Anterior cingulate cortex (tissue), 58 donors: ENCODE measurements at regions not wholly inside any gene's neighbourhood (a gene's known extent, or its start where the extent isn't known, plus 50 kb on each side); places are given as distances from the start of the nearest gene placed in this dataset.
A peak's percentile ranks its signal among the peaks of the same experiment; 100 is the strongest.
"Not testable (repeated sequence)": the region's sequence is repeated elsewhere in the genome, so short reads cannot be mapped to it uniquely, and the experiment has no call there.

Experiments
- DNase-seq, 58 donors: peaks; one replicate each; lab custom pipeline; 2025; lab: John Stamatoyannopoulos, UW

GRCh38 chr13:23947893-23948292 is 50.6 kb upstream of the C1QTNF9B start:
- DNase-seq, result no peak

DNA sequence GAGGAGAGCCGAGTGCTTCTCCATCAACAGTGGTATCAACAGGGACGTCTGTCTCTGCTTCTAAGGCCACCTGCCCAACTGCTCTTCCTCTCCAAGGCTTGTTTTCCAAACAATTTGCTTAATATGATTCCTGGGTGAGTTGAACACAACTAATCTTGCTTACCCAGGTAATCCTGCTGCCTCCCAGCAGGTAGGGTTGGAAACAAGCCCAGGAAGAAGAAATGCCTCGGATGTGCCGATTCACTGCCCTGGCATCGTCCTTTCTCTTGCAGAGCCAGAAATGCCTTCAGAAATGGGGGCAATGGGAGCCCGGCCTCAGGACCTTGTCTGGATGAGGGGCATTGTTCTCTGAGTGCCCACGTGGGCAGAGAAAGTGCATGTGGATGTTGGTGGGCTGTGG is 51.9 kb upstream of the C1QTNF9B start:
- no peak for DNase-seq

- no peak for DNase-seq
Observed at GRCh38 chr13:23949736-23950135, 52.4 kb upstream of the C1QTNF9B start.

GRCh38 chr13:23950736-23951510 is 53.6 kb upstream of the C1QTNF9B start:
- DNase-seq, result no peak

DNA sequence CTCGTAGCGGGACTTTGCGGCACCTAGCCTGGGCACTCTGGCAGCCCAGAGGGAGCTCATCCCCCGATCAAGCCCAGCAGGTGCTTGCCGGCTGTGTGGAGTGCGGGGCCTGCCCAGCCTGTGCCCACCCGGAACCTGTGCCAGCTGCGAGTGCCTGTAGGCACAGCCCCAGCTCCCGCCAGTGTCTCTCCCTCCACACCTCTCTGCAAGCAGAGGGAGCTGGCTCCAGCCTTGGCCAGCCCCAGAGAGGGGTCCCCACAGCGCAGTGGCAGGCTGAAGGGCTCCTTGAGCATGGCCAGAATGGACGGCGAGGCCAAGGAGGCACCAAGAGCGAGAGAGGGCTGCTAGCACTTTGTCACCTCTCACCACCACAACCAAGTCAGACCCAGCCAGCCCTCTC is 55.5 kb upstream of the C1QTNF9B start:
- DNase-seq, result no peak

DNA sequence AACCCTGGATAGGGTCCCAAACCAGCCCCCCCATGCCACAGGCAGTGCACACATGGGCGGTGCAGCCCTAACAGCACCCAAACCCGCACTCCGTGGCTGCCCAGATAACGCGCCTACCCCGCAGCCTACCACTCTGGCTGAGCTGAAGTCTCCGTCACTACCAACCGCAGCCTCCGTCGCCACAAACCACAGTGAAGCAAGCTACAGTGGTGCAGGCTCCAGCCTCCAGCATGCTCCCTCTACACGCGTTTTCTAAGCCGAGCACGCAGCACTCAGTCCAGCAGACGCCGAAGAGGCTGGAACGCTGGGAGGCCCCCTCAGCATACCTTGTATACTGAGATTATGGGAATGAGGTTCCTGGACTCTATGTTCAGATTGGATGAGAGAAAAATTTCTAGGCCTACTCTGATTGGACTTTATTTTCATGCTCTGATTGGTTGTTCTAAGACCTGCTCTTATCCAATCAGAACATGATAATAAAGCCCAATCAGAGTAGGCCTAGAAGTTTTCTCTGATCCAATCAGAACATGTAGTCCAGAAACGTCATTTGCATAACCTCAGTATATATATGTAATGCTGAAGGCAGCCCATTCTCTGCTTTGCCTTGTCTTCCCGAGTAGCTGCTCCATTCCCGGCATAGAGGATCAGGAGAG is 56.7 kb upstream of the C1QTNF9B start:
- DNase-seq, result no peak

DNA sequence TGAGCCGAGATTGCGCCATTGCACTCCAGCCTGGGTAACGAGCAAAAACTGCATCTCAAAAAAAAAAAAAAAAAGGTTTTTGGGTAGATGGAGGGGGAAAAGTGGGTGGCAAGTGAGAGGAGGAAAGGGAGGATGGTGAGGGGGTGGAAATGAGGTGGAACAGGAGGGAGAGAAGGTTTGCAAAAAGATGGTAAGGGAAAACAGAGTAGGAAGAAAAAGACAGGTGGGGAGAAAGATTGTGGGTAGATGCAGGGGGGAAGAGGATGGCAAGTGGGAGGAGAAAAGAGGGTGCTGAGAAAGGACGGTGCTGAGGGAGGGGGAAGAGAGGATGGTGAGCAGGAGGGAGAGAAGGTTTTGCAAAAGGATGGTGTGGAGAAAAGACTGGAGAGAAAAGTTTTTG is 57.8 kb upstream of the C1QTNF9B start:
- DNase-seq, result no peak

DNA sequence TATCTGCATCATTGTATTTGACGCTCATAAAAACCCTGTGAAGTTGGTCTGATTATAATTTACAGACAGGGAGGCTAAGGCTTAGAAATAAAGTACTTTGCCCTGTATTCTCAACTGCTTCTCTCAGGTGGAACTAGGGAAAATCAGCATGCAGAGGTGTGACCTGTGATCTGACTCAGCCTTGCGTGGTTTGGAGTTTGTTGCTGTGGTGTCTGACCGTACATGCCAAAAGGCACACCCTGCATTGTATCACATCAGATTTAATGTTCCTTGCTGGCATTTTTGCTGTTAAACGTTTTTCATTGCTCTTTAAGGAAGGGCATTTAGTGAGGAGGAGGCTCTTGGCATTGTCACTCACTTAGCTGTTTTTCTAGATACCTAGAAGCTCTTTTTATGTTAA is 58.8 kb upstream of the C1QTNF9B start:
- no peak for DNase-seq

DNA sequence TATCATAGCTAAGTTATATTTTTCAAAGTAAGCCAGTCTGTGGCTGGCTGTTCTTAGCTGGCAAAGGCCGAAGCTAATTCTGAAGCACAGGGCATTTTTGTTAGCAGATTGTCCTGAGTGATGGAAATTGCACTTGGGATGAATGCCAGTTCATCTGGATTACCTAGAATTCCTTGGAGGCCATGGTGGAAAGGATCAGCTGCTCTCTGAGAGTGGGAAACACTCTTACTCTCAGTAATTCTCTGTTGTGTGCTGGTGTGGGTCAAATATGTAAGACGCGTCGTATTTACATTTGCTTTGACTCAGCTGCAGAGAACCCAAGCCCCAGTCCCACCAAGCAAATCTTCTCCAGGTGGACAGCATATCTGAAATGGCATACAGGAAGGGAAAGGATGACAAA is 60.7 kb upstream of the C1QTNF9B start:
- no peak for DNase-seq

GRCh38 chr13:23959231-23959862 is 62.0 kb upstream of the C1QTNF9B start:
- DNase-seq, result no peak

GRCh38 chr13:23960566-23961156 is 63.4 kb upstream of the C1QTNF9B start:
- DNase-seq, result peak in 3 of 58 donors; percentile 13 to 39 (median 16)

DNA sequence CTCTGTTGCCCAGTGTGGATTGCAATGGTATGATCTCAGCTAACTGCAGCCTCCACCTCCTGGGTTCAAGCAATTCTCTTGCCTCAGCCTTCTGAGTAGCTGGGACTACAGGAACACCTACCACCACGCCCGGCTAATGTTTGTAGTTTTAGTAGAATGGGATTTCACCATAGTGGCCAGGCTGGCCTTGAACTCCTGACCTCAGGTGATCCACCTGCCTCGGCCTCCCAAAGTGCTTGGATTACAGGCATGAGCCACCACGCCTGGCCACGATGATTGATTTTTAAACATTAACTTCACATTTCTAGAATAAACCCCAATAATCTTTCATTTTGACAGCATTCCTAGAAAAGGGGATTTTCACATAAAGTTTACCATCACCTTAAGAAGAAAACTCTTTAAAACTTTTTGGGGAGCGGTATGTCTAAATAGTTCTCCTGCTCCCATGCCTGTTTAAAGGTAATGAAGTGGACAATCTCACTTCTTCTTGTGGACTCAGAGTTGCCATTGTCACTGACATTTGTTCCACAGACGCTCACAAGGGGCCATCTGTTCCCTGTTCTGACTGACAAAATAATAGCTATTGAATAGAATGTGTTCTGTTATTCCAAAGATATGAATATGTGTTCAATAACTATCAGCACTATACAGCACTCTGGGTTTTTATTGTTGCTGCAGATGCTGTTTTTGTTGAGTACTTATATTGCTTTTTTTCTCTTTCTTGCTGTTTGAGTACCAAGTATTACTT is 66.1 kb upstream of the C1QTNF9B start:
- DNase-seq, result peak in 1 of 58 donors; percentile 21

DNA sequence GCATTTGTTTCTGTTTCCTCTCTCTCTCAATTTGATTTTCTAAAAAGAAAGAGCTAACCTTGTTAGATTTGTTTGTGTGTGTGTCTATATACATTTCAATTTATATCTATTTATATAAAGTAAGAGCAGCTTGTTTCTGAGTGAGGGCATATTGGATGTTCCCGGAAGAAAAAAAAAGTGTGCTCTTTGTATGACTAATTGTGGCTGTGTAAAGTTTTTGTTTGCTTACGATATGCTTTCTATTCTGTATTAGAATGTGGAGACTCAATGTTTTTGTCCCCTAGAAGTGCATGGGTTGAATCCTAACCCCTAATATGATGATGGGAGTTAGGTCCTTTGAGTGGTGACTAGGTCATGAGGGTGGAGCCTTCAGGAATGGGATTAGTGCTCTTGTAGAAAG is 66.6 kb upstream of the C1QTNF9B start:
- no peak for DNase-seq

DNA sequence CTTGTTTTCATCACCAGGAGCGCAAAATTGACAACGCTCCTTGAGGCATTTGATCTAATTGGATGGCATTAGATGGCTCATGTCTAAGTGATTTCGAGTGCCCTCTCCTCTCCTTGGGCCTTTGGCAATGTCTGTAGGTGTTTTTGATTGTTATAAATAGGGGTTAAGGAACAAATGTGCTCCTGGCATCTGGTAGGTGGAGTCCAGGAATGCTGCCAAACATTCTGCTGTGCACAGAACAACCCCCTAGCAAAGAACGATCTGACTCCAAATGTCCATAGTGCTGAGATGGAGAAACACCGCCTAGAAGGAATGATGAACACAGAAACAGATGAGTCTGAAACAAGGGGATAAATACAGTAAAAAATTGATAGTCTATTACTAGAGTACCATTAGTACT is 68.0 kb upstream of the C1QTNF9B start:
- DNase-seq, result no peak

DNA sequence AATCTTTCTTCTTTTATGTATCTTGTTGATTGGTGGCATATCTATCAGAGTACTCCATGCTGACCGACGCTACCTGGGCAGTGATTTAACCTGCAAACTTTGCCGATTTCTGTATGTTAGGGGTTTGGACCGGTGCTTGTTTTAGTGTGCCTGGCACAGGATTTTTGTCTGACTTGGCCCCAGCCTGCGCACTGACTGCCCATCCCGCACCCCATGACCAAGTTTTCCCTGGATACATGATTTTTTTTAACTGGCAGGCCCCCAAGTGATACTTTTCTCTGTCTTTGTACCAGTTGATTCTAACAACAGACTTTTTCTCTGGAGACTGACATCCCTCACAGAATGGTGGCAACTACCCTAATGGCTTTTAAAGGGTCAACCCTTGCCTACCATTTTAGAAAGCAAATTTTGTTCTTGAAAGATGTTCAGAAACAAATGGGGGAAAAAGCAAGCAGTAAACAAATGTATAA is 69.0 kb upstream of the C1QTNF9B start:
- peak in 1 of 58 donors; percentile 48 for DNase-seq

GRCh38 chr13:23966691-23967615 is 69.7 kb upstream of the C1QTNF9B start:
- peak in 1 of 58 donors; percentile 29 for DNase-seq

DNA sequence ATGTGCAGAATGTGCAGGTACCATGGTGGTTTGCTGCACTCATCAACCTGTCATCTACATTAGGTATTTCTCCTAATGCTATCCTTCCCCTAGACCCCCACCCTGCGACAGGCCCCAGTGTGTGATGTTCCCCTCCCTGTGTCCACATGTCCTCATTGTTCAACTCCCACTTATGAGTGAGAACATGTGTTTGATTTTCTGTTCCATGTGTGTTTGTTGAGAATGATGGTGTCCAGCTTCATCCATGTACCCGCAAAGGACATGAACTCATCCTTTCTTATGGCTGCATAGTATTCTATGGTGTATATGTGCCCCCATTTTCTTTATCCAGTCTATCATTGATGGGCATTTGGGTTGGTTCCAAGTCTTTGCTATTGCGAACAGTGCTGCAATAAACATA is 70.5 kb upstream of the C1QTNF9B start:
- DNase-seq, result not testable (repeated sequence)

GRCh38 chr13:23969647-23970046 is 72.3 kb upstream of the C1QTNF9B start:
- no peak for DNase-seq
